ENCODE measurements at regions not wholly inside any gene's neighbourhood (a gene's known extent, or its start where the extent isn't known, plus 50 kb on each side); places are given as distances from the start of the nearest gene placed in this dataset.

DNA sequence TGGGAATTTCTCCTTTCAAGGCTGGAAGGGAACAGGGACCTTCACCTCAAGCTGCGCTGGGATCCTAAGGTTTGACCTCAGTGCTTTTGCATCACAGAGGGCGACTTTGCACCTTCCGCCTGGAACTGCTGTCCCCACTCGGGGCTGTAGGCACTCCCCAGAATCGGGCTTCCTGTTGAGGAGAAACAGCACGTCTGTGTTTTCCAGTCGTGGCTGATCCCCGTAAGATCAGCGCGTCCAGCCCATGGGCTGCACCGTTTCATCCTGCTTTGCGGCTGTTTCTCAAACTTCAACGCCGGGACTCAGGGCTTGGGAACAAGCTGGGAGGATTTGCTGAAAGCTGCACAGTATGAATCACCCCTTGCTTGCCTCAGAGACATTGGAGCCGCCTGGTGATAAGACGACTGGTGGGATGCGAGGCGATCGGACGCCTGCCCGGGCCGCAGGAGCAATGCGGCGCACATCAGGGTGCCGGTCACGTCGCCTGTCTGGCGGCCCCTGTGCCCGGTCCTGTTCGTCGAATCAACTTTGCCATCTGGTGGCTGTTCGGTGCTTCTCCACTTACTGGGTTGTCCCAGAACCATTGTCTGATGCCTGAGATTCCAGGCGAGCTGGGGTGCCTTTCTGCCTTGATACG lies 53.6 kb upstream of the FRMD1 start:
- TF ChIP-seq, protein P1, sequence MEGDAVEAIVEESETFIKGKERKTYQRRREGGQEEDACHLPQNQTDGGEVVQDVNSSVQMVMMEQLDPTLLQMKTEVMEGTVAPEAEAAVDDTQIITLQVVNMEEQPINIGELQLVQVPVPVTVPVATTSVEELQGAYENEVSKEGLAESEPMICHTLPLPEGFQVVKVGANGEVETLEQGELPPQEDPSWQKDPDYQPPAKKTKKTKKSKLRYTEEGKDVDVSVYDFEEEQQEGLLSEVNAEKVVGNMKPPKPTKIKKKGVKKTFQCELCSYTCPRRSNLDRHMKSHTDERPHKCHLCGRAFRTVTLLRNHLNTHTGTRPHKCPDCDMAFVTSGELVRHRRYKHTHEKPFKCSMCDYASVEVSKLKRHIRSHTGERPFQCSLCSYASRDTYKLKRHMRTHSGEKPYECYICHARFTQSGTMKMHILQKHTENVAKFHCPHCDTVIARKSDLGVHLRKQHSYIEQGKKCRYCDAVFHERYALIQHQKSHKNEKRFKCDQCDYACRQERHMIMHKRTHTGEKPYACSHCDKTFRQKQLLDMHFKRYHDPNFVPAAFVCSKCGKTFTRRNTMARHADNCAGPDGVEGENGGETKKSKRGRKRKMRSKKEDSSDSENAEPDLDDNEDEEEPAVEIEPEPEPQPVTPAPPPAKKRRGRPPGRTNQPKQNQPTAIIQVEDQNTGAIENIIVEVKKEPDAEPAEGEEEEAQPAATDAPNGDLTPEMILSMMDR (IDR thresholded peaks at IDR 0.05; ENCODE audit: low read length), result no peak
- TF ChIP-seq EZH2phosphoT487 (IDR thresholded peaks at IDR 0.05; ENCODE audit: low read length), result no peak
